ENCODE measurements at regions not wholly inside any gene's neighbourhood (a gene's known extent, or its start where the extent isn't known, plus 50 kb on each side); places are given as distances from the start of the nearest gene placed in this dataset.
A peak's percentile ranks its signal among the peaks of the same experiment; 100 is the strongest.

- DNase-seq: no peak
Measured at GRCh38 chr1:168631671-168632400, 55.4 kb downstream of the XCL1 start.

GRCh38 chr1:168634951-168635532 lies 58.6 kb downstream of the XCL1 start:
- DNase-seq: no peak

- DNase-seq: no peak
Measured at GRCh38 chr1:168636200-168636599, 59.8 kb downstream of the XCL1 start.

DNA sequence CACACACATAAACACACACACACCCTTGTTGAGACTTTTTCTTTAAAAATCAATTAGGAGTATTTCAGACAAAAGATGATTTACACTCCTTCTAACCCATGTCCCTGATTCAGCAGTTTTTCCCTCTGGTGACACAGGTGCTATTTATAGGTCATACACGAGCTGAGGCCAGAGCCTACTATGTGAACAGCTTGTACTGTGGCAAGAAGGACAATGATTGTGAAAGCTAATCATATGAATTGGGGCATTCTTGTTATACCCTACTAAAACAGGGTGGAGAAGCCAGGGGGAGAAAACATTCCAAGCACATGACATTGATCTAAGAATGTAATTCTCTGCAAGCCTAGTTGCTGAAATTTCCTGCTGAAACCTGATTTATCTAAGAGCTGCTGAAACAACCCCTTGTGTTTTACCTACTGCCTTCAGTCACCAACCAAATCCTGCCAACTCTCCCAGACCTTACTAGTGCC lies 60.3 kb downstream of the XCL1 start:
- no peak for DNase-seq

DNA sequence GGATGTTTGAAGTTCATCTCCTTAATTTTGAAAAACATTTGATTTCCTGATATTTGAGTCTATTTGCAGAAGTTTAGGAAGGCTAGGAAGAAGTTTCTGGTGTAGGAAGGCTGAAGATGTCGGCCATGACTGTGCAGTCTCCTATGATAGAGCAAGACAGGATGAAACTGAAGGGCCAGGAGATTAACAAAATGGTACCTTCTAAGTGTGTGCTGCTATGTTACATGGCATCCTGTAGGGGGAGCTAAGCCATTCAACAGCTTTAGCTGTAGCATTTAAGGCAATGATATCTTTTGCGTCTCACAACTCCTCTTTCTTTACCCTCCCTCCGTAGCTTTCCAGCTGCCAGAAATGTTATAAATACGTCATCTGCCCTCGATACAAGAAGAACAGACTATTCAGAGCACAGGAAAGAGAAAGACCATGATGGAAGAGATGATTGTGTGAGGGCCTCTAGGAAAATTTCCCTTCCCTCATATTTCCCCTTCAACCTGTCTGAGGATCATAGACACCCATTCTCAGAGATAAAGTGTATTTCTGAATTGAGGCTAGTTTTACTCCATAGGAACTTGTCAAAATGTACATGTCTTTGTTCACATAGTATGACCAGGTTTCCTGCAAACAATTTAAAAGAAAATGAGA lies 61.1 kb downstream of the XCL1 start:
- peak in 1 of 5 donors; percentile 26 for DNase-seq

DNA sequence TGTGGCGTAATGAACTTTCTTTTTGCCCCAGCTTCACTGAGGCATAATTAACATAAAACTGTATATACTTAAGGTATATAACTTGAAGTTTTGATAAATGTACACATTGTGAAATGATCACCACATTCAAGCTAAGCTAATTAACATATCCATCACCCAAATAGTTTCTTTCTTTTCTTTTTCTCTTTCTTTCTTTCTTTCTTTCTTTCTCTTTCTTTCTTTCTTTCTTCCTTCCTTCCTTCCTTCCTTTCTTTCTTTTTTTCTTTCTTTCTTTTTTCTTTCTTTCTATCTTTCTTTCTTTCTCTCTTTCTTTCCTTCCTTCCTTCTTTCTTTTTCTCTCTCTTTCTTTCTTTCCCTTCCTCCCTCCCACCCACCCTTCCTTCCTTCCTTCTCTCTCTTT lies 62.5 kb downstream of the XCL1 start:
- no peak for DNase-seq

DNA sequence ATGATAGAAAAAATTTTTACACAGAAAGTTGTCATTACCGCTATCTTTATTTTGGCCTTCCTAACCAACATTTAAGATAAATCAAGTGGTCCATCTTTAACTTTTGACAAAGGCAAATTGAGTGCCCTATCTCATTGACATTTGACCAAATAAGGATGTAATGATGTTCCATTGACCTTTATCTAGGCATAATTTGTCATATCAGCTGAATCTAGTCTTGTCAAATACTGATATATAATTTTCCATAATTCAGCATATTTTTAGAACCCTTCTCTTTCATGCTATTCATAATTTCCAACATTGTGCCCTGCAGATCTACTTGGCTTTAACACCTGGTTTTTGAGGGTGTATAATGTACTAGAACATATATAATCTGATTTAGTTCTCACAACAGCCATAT lies 63.8 kb downstream of the XCL1 start:
- DNase-seq: no peak

DNA sequence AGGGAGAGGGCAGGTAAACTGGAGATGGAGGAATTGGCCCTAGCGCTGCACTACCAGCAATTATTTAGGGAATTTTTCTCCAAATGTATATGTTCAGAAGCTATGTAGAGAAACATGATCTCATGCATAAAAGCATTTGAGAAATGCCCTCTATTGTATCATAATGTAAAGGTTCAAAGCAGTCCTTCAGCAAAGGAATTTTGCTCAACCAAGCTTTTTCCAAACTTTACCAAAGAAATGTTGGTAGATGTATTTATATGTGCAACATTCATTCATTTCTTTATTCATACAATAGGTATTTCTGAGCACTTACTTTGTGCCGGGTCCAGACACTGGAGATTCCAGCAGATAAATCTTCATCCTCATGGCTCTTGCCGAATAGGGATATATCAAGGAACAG lies 64.4 kb downstream of the XCL1 start:
- DNase-seq: no peak

DNA sequence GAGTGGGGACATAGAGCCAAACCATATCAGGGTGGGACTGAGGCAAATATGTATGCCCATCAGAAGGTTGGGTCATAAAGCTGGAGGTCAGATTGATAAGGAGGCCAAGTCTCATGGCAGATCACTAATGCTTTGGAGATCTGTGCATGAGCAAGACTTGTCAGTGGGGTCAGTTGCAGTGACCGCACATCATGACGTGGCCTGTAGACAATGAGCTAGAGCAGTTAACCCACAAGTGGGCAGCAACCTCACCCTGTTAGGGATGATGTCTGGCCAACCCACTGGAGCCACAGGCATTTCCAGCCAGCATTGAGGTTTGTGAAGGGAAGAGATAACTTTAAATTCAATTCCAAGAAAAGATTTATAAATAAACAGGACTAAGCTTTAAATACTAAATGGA lies 66.7 kb downstream of the XCL1 start:
- no peak for DNase-seq

Data from T-helper 1 cell (primary cell).